ENCODE measurements at regions not wholly inside any gene's neighbourhood (a gene's known extent, or its start where the extent isn't known, plus 50 kb on each side); places are given as distances from the start of the nearest gene placed in this dataset.
"Not testable (repeated sequence)": the region's sequence is repeated elsewhere in the genome, so short reads cannot be mapped to it uniquely, and the experiment has no call there.

DNA sequence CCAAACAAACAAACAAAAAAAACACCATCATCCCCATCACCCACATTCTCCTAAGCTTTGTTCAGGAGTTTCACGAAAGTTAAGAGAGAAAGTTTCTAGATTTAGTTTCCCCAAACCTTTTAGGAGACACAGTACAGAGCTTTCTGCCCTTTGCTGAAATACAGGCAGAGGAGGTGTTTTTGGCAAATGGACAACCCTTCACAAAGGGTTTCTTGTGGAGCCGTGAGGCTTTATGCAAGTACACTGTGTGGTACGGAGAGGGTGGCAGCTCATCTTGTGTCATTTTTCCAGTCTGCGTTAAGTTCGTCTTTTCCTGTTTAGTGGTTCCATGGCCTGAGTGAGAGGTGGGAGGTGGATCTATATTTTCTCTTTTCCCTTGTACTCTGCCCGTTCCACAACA, 215.5 kb upstream of the PRKCQ start:
- no peak overlapping the region for H3K27ac ChIP-seq (ENCODE audit: low read depth, low read length)
- H3K27me3 ChIP-seq (ENCODE audit: insufficient read depth, low read length), result no peaks in the 10 kb centered on the region
- no peaks in the 10 kb centered on the region for H3K79me2 ChIP-seq (ENCODE audit: control insufficient read depth, insufficient read depth, low read length, unreplicated experiment)
- H3K36me3 ChIP-seq (ENCODE audit: insufficient read depth, low read length), result no peaks in the 10 kb centered on the region
- no peaks in the 10 kb centered on the region for H3K4me1 ChIP-seq (ENCODE audit: control insufficient read depth, insufficient read depth, low read length, unreplicated experiment)
- no peak overlapping the region for H3K4me3 ChIP-seq (ENCODE audit: low read depth, low read length)
- H2AFZ ChIP-seq (ENCODE audit: low read length, unreplicated experiment), result no peak overlapping the region

DNA sequence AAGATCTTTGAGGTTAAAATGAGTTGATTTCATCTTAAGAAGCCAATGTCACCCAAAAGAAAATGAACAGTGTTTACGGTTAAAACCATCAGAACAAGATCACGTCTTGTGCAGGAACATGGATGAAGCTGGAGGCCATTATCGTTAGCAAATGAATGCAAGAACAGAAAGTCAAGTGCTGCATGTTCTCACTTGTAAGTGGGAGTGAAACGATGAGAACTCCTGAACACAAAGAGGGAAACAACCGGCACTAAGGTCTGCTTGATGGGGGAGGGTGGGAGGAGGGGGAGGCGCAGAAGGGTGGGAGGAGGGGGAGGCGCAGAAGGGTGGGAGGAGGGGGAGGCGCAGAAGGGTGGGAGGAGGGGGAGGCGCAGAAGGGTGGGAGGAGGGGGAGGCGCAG, 214.8 kb upstream of the PRKCQ start:
- H3K27me3 ChIP-seq (ENCODE audit: insufficient read depth, low read length); H2AFZ ChIP-seq (ENCODE audit: low read length, unreplicated experiment); H3K79me2 ChIP-seq (ENCODE audit: control insufficient read depth, insufficient read depth, low read length, unreplicated experiment); H3K36me3 ChIP-seq (ENCODE audit: insufficient read depth, low read length); H3K27ac ChIP-seq (ENCODE audit: low read depth, low read length); H3K4me1 ChIP-seq (ENCODE audit: control insufficient read depth, insufficient read depth, low read length, unreplicated experiment); H3K4me3 ChIP-seq (ENCODE audit: low read depth, low read length): not testable (repeated sequence)

DNA sequence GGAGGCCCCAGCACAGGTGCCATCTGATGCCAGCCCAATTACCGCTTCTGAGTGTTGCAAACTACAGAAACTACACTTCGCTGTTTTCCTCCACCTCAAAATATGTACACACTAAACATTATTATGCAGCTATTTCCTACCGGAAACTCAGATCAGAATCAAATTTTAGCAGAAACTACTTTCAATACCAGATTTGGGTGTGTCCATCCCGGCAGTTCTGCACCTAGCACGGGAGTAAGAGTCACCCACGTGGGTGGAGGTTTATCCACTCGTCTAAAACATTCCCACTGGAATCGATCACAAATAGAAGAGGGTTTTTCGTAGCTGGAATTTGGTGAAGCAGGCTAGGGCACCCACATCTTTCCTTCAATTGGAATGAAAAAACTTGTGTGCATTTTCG, 214.4 kb upstream of the PRKCQ start:
- Histone ChIP-seq H3K4me1 (ENCODE audit: control insufficient read depth, insufficient read depth, low read length, unreplicated experiment) (no peaks in the 10 kb centered on the region), H3K36me3 (ENCODE audit: insufficient read depth, low read length) (no peaks in the 10 kb centered on the region), H3K79me2 (ENCODE audit: control insufficient read depth, insufficient read depth, low read length, unreplicated experiment) (no peaks in the 10 kb centered on the region), H3K4me3 (ENCODE audit: low read depth, low read length) (no peak overlapping the region), H3K27ac (ENCODE audit: low read depth, low read length) (no peak overlapping the region), H3K27me3 (ENCODE audit: insufficient read depth, low read length) (no peaks in the 10 kb centered on the region), H2AFZ (ENCODE audit: low read length, unreplicated experiment) (no peak overlapping the region)

DNA sequence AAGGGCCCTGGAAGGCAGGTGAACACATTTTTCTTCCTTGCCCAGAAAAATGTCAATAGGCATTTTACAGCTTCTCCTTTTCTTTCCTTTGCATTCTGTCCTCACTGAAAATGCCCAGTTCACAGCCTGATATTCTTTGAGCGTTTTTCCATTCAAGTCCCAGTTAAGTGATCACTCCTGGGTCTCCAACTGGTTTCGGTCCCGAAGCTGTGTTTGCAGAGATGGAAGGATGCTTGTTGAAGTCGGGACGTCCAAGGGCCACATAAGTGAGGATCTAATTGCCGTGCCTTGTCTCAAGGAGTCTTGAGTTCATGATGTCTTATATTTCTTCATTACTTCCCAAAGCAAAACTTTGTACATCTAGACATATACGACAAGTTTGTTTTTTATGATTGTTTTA, 208.7 kb upstream of the PRKCQ start:
- Histone ChIP-seq H3K27me3 (ENCODE audit: insufficient read depth, low read length) (no peaks in the 10 kb centered on the region), H2AFZ (ENCODE audit: low read length, unreplicated experiment) (no peak overlapping the region), H3K36me3 (ENCODE audit: insufficient read depth, low read length) (no peaks in the 10 kb centered on the region)

DNA sequence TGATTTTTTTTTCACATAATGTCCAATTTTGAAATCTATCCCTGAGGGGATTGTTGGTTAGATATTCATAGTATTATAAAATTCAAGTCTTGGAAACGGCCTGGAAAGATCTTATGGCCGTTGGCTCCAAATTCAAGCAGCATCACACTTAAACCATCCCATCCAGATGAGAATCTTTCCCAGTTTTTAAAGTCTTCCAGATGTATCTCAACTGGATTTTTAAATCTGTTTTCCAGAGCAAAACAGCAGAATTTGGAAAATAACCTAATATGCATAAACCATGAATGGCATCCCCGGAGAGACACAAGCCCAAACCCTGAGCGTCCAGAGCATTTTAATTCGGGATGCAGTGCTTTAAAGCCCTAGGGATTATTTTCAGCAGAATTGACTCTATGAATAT, 208.2 kb upstream of the PRKCQ start:
- H3K36me3 ChIP-seq (ENCODE audit: insufficient read depth, low read length), result no peaks in the 10 kb centered on the region
- no peak overlapping the region for H3K27ac ChIP-seq (ENCODE audit: low read depth, low read length)
- H3K27me3 ChIP-seq (ENCODE audit: insufficient read depth, low read length), result no peaks in the 10 kb centered on the region
- H3K4me3 ChIP-seq (ENCODE audit: low read depth, low read length), result no peak overlapping the region
- no peak overlapping the region for H2AFZ ChIP-seq (ENCODE audit: low read length, unreplicated experiment)
- H3K4me1 ChIP-seq (ENCODE audit: control insufficient read depth, insufficient read depth, low read length, unreplicated experiment), result peaks cover 3% of the 10 kb centered on the region
- no peaks in the 10 kb centered on the region for H3K79me2 ChIP-seq (ENCODE audit: control insufficient read depth, insufficient read depth, low read length, unreplicated experiment)

More for the DNA sequence above, 208.7 kb upstream of the PRKCQ start:
- Histone ChIP-seq H3K79me2 (ENCODE audit: control insufficient read depth, insufficient read depth, low read length, unreplicated experiment) (no peaks in the 10 kb centered on the region), H3K27ac (ENCODE audit: low read depth, low read length) (no peak overlapping the region), H3K4me3 (ENCODE audit: low read depth, low read length) (no peak overlapping the region), H3K4me1 (ENCODE audit: control insufficient read depth, insufficient read depth, low read length, unreplicated experiment) (peaks cover 3% of the 10 kb centered on the region)

DNA sequence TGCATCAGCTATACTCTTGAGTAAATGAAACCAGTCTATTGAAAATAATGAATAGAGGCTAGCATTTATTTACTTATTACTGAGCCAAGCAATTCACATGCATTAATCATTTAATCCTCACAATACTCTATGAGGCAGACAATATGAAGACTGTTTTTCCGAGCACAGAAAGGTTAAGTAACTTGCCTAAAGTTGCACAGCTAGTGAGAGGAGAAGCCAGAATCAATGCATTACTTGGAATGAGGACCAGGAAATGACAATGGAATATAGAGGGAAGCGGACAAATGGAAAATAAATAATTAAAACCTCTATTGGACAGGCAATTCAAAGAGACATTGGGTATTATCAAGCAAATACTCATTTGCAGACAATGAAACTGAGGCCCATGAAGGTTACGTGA, 207.6 kb upstream of the PRKCQ start:
- Histone ChIP-seq H3K4me1 (ENCODE audit: control insufficient read depth, insufficient read depth, low read length, unreplicated experiment) (peaks cover 3% of the 10 kb centered on the region), H3K36me3 (ENCODE audit: insufficient read depth, low read length) (no peaks in the 10 kb centered on the region), H3K4me3 (ENCODE audit: low read depth, low read length) (no peak overlapping the region), H2AFZ (ENCODE audit: low read length, unreplicated experiment) (no peak overlapping the region), H3K27ac (ENCODE audit: low read depth, low read length) (no peak overlapping the region), H3K79me2 (ENCODE audit: control insufficient read depth, insufficient read depth, low read length, unreplicated experiment) (no peaks in the 10 kb centered on the region), H3K27me3 (ENCODE audit: insufficient read depth, low read length) (no peaks in the 10 kb centered on the region)

DNA sequence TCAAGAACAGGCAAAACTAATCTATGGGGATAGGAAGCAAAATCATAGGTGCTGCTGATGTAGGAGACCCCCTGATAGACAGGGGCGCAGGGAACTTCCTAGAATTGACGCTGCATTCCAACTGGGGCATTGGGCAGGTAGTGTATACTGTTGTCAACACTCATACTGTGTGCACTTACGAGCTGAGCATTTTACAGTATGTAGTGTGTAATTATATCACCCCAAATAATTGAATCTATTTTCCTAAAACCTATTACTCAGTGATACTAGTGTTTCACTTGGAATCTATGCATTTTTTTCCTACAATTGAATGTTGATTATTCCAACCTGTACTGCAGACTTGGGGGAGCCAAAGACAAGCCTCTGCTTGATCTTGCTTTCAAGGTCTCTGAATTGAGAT, 207.0 kb upstream of the PRKCQ start:
- Histone ChIP-seq H3K27ac (ENCODE audit: low read depth, low read length) (no peak overlapping the region), H3K4me1 (ENCODE audit: control insufficient read depth, insufficient read depth, low read length, unreplicated experiment) (peaks cover 3% of the 10 kb centered on the region), H2AFZ (ENCODE audit: low read length, unreplicated experiment) (peak overlapping the region; percentile 72), H3K4me3 (ENCODE audit: low read depth, low read length) (peak overlapping the region; percentile 69), H3K36me3 (ENCODE audit: insufficient read depth, low read length) (no peaks in the 10 kb centered on the region), H3K27me3 (ENCODE audit: insufficient read depth, low read length) (no peaks in the 10 kb centered on the region), H3K79me2 (ENCODE audit: control insufficient read depth, insufficient read depth, low read length, unreplicated experiment) (no peaks in the 10 kb centered on the region)

DNA sequence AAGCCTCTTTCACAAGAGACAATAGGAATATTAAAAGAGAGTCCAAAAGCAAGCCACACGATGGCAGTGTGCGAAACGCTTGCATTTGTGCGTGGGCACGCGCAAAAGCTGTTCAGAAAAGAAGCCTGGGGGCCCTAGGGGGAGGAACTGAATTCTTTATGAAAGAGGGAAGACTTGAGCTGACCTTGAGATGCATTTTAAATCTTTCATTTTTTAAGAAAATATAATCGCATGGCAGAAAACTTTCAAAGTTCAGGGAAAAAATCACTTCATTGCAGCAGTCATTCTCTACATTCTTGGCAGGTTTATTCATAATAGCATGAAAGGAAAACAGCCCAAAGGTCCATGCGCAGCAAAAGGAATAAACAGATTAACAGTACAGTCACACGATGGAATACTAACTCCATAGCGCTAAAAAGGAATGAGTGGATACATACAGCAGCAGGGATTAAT, 206.5 kb upstream of the PRKCQ start:
- H3K4me1 ChIP-seq (ENCODE audit: control insufficient read depth, insufficient read depth, low read length, unreplicated experiment), result peaks cover 6% of the 10 kb centered on the region
- peak overlapping the region; percentile 69 for H3K4me3 ChIP-seq (ENCODE audit: low read depth, low read length)
- H3K79me2 ChIP-seq (ENCODE audit: control insufficient read depth, insufficient read depth, low read length, unreplicated experiment), result no peaks in the 10 kb centered on the region
- H3K27ac ChIP-seq (ENCODE audit: low read depth, low read length), result peak overlapping the region; percentile 38
- no peaks in the 10 kb centered on the region for H3K36me3 ChIP-seq (ENCODE audit: insufficient read depth, low read length)
- peak overlapping the region; percentile 72 for H2AFZ ChIP-seq (ENCODE audit: low read length, unreplicated experiment)
- H3K27me3 ChIP-seq (ENCODE audit: insufficient read depth, low read length), result no peaks in the 10 kb centered on the region

DNA sequence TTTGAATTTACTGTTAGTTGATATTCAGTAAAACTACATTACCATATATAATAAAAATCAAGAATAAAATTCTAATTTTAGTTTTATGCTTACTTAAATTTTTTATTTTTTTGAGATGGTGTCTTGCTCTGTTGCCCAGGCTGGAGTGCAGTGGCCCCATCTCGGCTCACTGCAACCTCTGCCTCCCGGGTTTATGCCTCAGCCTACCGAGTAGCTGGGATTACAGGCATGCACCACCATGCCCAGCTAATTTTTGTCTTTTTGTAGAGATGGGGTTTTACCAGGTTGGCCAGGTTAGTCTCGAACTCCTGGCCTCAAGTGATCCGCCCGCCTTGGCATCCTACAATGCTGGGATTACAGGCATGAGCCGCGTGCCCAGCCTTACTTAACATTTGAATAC, 204.4 kb upstream of the PRKCQ start:
- not testable (repeated sequence) for H2AFZ ChIP-seq (ENCODE audit: low read length, unreplicated experiment); H3K4me3 ChIP-seq (ENCODE audit: low read depth, low read length); H3K27me3 ChIP-seq (ENCODE audit: insufficient read depth, low read length); H3K36me3 ChIP-seq (ENCODE audit: insufficient read depth, low read length); H3K27ac ChIP-seq (ENCODE audit: low read depth, low read length); H3K79me2 ChIP-seq (ENCODE audit: control insufficient read depth, insufficient read depth, low read length, unreplicated experiment)
- H3K4me1 ChIP-seq (ENCODE audit: control insufficient read depth, insufficient read depth, low read length, unreplicated experiment), result peaks cover 23% of the 10 kb centered on the region

DNA sequence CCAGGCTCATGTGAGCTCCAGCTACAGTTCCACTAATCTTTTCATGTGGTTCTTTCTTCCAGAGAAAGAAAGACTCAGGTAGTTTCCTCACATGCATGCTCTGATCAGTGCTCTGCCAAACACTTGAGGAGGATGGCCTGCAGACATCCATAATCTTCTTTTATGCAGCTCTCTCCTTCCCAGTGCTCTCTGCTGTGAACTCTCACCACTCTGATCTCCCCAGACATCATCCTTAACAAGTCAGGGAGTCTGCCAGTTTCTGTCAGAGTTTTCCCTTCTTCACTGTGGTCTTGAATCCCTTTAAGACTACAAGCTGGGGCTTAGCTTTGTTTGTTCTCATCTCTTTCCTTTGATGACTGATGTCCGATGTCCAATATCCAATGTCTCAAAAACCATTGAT, 203.4 kb upstream of the PRKCQ start:
- no peaks in the 10 kb centered on the region for H3K36me3 ChIP-seq (ENCODE audit: insufficient read depth, low read length)
- no peak overlapping the region for H2AFZ ChIP-seq (ENCODE audit: low read length, unreplicated experiment)
- peaks cover 27% of the 10 kb centered on the region for H3K4me1 ChIP-seq (ENCODE audit: control insufficient read depth, insufficient read depth, low read length, unreplicated experiment)
- H3K27me3 ChIP-seq (ENCODE audit: insufficient read depth, low read length), result no peaks in the 10 kb centered on the region
- H3K79me2 ChIP-seq (ENCODE audit: control insufficient read depth, insufficient read depth, low read length, unreplicated experiment), result no peaks in the 10 kb centered on the region
- H3K4me3 ChIP-seq (ENCODE audit: low read depth, low read length), result no peak overlapping the region
- H3K27ac ChIP-seq (ENCODE audit: low read depth, low read length), result no peak overlapping the region

DNA sequence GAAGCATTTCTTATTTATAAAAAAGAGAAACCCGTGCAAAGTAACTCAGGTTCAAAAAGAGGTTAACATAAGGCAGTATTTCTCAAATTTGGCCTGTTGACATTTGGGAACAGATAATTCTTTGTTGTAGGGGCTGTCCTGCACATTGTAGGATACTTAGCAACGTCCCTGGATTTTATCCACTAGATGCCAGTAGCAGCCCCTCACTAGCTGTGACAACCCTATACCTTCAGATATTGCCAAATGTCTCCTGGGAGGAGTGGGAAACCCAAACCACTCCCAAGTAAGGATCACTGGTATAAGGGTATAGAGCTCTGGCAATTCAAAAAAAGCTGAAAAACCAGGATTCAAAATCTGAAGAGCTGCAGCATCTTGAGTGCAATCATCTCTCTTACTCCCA, 202.3 kb upstream of the PRKCQ start:
- H3K79me2 ChIP-seq (ENCODE audit: control insufficient read depth, insufficient read depth, low read length, unreplicated experiment), result no peaks in the 10 kb centered on the region
- no peaks in the 10 kb centered on the region for H3K27me3 ChIP-seq (ENCODE audit: insufficient read depth, low read length)
- H3K4me1 ChIP-seq (ENCODE audit: control insufficient read depth, insufficient read depth, low read length, unreplicated experiment), result peaks cover 32% of the 10 kb centered on the region
- H3K27ac ChIP-seq (ENCODE audit: low read depth, low read length), result no peak overlapping the region
- H3K36me3 ChIP-seq (ENCODE audit: insufficient read depth, low read length), result no peaks in the 10 kb centered on the region
- H3K4me3 ChIP-seq (ENCODE audit: low read depth, low read length), result no peak overlapping the region
- no peak overlapping the region for H2AFZ ChIP-seq (ENCODE audit: low read length, unreplicated experiment)

All from ACC112 (cell line).